Bronchial epithelial cell (primary cell): ENCODE measurements at regions not wholly inside any gene's neighbourhood (a gene's known extent, or its start where the extent isn't known, plus 50 kb on each side); places are given as distances from the start of the nearest gene placed in this dataset.
A peak's percentile ranks its signal among the peaks of the same experiment; 100 is the strongest.

Source experiments
- DNase-seq: peaks from one replicate; pipeline ENCODE4 v3.0.0-alpha.2; 2010; ENCODE audit warnings: low read depth
- FAIRE-seq: peaks from 2 replicates; lab custom pipeline; 2011; peaks lifted over from hg19 to GRCh38; lab: Jason Lieb, UNC
- H3K27me3 ChIP-seq: 2 replicates; pipeline ENCODE4 v1.5.1; 2011; ENCODE audit warnings: low read length; ENCODE audit not compliant: control insufficient read depth, insufficient read depth
- H3K36me3 ChIP-seq: 2 replicates; pipeline ENCODE4 v1.5.1; 2011; ENCODE audit warnings: low read length; ENCODE audit not compliant: control insufficient read depth, insufficient read depth
- H3K4me3 ChIP-seq: 2 replicates; pipeline ENCODE4 v1.5.1; 2011; ENCODE audit warnings: mild to moderate bottlenecking, low read depth, low read length, control low read depth
- CTCF ChIP-seq: IDR thresholded peaks from 2 replicates; pipeline ENCODE4 v1.5.1; 2011; ENCODE audit warnings: mild to moderate bottlenecking, moderate library complexity, low read length, control low read depth, inconsistent platforms; ENCODE audit not compliant: insufficient read depth, severe bottlenecking

- H3K4me3 ChIP-seq, result no peak overlapping the region
- no peak for FAIRE-seq
- no peak for DNase-seq
- no peaks in the 10 kb centered on the region for H3K27me3 ChIP-seq
- H3K36me3 ChIP-seq, result no peaks in the 10 kb centered on the region
- TF ChIP-seq CTCF, result no peak
Observed at GRCh38 chr2:226680719-226681118, 118.9 kb downstream of the IRS1 start.

- Histone ChIP-seq H3K4me3 (no peak overlapping the region), H3K27me3 (no peaks in the 10 kb centered on the region), H3K36me3 (no peaks in the 10 kb centered on the region)
- DNase-seq (no peak), FAIRE-seq (peak; percentile 75)
- no peak for TF ChIP-seq CTCF
Observed at GRCh38 chr2:226679389-226680065, 120.1 kb downstream of the IRS1 start.

- FAIRE-seq (no peak), DNase-seq (no peak)
- TF ChIP-seq CTCF, result no peak
- no peaks in the 10 kb centered on the region for H3K27me3 ChIP-seq
- H3K4me3 ChIP-seq, result no peak overlapping the region
- no peaks in the 10 kb centered on the region for H3K36me3 ChIP-seq
Observed at GRCh38 chr2:226678422-226678821, 121.2 kb downstream of the IRS1 start.

- DNase-seq, result no peak
- Histone ChIP-seq H3K36me3 (no peaks in the 10 kb centered on the region), H3K27me3 (no peaks in the 10 kb centered on the region), H3K4me3 (no peak overlapping the region)
- FAIRE-seq, result no peak
- TF ChIP-seq CTCF, result no peak
Observed at GRCh38 chr2:226677080-226677479, 122.5 kb downstream of the IRS1 start.

- no peak for TF ChIP-seq CTCF
- Histone ChIP-seq H3K27me3 (no peaks in the 10 kb centered on the region), H3K36me3 (no peaks in the 10 kb centered on the region), H3K4me3 (no peak overlapping the region)
- DNase-seq (no peak), FAIRE-seq (no peak)
Observed at GRCh38 chr2:226676618-226677017, 123.0 kb downstream of the IRS1 start.

GRCh38 chr2:226674123-226674522 is 125.5 kb downstream of the IRS1 start:
- no peak for TF ChIP-seq CTCF
- FAIRE-seq, result no peak

More at GRCh38 chr2:226674123-226674522, 125.5 kb downstream of the IRS1 start:
- no peak for DNase-seq
- no peaks in the 10 kb centered on the region for H3K27me3 ChIP-seq
- no peak overlapping the region for H3K4me3 ChIP-seq
- no peaks in the 10 kb centered on the region for H3K36me3 ChIP-seq
